ENCODE measurements at regions not wholly inside any gene's neighbourhood (a gene's known extent, or its start where the extent isn't known, plus 50 kb on each side); places are given as distances from the start of the nearest gene placed in this dataset.

GRCh38 chrX:63128509-63128908, 222.6 kb downstream of the SPIN4 start:
- Histone ChIP-seq H2AFZ (replicated peaks; ENCODE audit: low read length, poor library complexity) (no peak overlapping the region), H3K36me3 (ENCODE audit: control insufficient read depth, insufficient read depth, low read length) (no peaks in the 10 kb centered on the region), H3K79me1 (ENCODE audit: low read depth in 1 of 2, low read length in 2 of 2) (no peaks in the 10 kb centered on the region), H3K4me1 (ENCODE audit: control insufficient read depth, insufficient read depth, low read length) (no peaks in the 10 kb centered on the region), H3K14ac (replicated peaks; ENCODE audit: low read depth, low read length) (no peak overlapping the region), H4K5ac (ENCODE audit: low read depth, low read length) (no peak overlapping the region), H3K9ac (ENCODE audit: low read depth, low read length) (no peak overlapping the region), H4K91ac (ENCODE audit: insufficient read depth, low read depth, low read length) (no peak overlapping the region), H2BK15ac (ENCODE audit: low read depth, low read length) (no peak overlapping the region), H3K56ac (ENCODE audit: extremely low read depth, insufficient read depth, low read length) (no peak overlapping the region), H3K27ac (ENCODE audit: insufficient read depth, low read length) (no peak overlapping the region), H2BK20ac (ENCODE audit: low read depth, low read length) (no peak overlapping the region), H2AK9ac (replicated peaks; ENCODE audit: low read depth, low read length, poor library complexity) (no peak overlapping the region), H3K4ac (ENCODE audit: low read depth, low read length) (no peak overlapping the region), H2AK5ac (ENCODE audit: low read depth, low read length) (no peak overlapping the region), H3K9me1 (ENCODE audit: insufficient read depth, low read length) (no peaks in the 10 kb centered on the region), H4K20me1 (ENCODE audit: insufficient read depth, low read length) (no peaks in the 10 kb centered on the region), H2BK120ac (ENCODE audit: low read depth, low read length) (no peak overlapping the region), H3K9me3 (ENCODE audit: control insufficient read depth, insufficient read depth, low read length) (peaks cover 1% of the 10 kb centered on the region; the same call in 1 of the 2 replicates), H2BK5ac (ENCODE audit: low read depth, low read length, poor library complexity, severe bottlenecking) (no peak overlapping the region), H3K18ac (ENCODE audit: low read depth, low read length) (no peak overlapping the region), H3K27me3 (ENCODE audit: control insufficient read depth, insufficient read depth, low read length) (no peaks in the 10 kb centered on the region), H3K23ac (ENCODE audit: low read depth, low read length) (no peak overlapping the region), H3K4me3 (ENCODE audit: insufficient read depth, low read depth, low read length) (no peak overlapping the region), H4K8ac (ENCODE audit: low read depth in 2 of 2, low read length in 2 of 2) (no peak overlapping the region), H3K4me2 (ENCODE audit: low read depth, low read length) (no peak overlapping the region)
- dilution Hi-C loops (cut with HindIII; ENCODE audit: low sequenced_read_pairs, unreplicated experiment) (no loop called here), in situ Hi-C loops (cut with MboI; ENCODE audit: low sequenced_read_pairs) (no loop called here), intact Hi-C loops (cut with micrococcal nuclease) (no loop called here)
- ATAC-seq (ENCODE audit: low read depth) (no peak), DNase-seq (peak; percentile 9)
- TF ChIP-seq CTCF (conservative IDR thresholded peaks at IDR 0.05; ENCODE audit: low read depth, low read length): peak; percentile 25; the same call in 1 of the 2 replicates
- TF ChIP-seq ELK1 (IDR thresholded peaks at IDR 0.05; ENCODE audit: borderline replicate concordance, low read depth, low read length): no peak
- CTCF ChIA-PET: no interaction called here
- POLR2A ChIA-PET (ENCODE audit: unreplicated experiment): no interaction called here
- WGBS, 2 experiments (ENCODE audit: extremely low coverage in 2 of 2, insufficient read length in 1 of 2): no CpG with 5 or more reads among the region's 2 CpGs
- BruUV-seq (replicated peaks): no TSS peak
